Skeletal muscle satellite cell (primary cell): ENCODE measurements at regions not wholly inside any gene's neighbourhood (a gene's known extent, or its start where the extent isn't known, plus 50 kb on each side); places are given as distances from the start of the nearest gene placed in this dataset. TPM values are rescaled to one million over a fixed set of nuclear protein-coding genes. Genes with fewer than 3 reads are reported as not detected.
"Not testable (repeated sequence)": the region's sequence is repeated elsewhere in the genome, so short reads cannot be mapped to it uniquely, and the experiment has no call there.

Experiments used
- H3K27me3 ChIP-seq: 2 replicates; pipeline ENCODE4 v1.7.0; 2013; ENCODE audit warnings: low read length; ENCODE audit not compliant: control insufficient read depth, insufficient read depth
- H3K36me3 ChIP-seq: 2 replicates; pipeline ENCODE4 v1.7.0; 2013; ENCODE audit warnings: mild to moderate bottlenecking, control low read depth, low read length; ENCODE audit not compliant: insufficient read depth
- H3K4me1 ChIP-seq: 2 replicates; pipeline ENCODE4 v1.7.0; 2013; ENCODE audit warnings: low read length; ENCODE audit not compliant: control insufficient read depth, insufficient read depth
- H3K4me2 ChIP-seq: 2 replicates; pipeline ENCODE4 v1.7.0; 2013; ENCODE audit warnings: mild to moderate bottlenecking, low read length
- H3K4me3 ChIP-seq: 2 replicates; pipeline ENCODE4 v1.7.0; 2013; ENCODE audit warnings: low read length
- H3K9ac ChIP-seq: 2 replicates; pipeline ENCODE4 v1.7.0; 2013; ENCODE audit warnings: mild to moderate bottlenecking, low read depth, low read length, moderate library complexity
- H3K9me3 ChIP-seq: replicated peaks from 2 replicates; pipeline ENCODE4 v1.7.0; 2013; ENCODE audit warnings: mild to moderate bottlenecking, control low read depth, low read length
- small RNA-seq: library from RNA; depleted of rRNA; stranded (forward); fragments of <200 nt; gene quantifications from one replicate; pipeline ENCODE3, GENCODE V24; 2012

DNA sequence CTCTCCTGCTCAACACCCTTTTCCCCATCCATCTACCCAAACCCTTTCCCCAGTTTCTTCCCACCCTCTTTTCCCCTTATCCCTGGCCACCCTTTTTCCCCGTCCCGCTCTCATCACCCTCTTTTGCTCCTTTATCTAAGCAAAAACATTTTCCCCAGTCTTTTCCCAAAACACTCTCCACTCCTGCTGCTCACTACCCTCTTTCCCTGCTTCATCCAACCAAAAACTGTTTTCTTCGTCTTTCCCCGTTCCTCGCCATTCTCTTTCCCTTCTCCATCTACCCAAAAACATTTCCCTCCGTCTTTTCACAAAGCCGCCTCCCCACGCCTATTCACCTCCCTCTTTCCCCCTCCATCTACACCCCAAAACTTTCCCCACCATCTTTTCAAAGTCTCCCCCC is 80.9 kb upstream of the KCNJ18 start:
- not testable (repeated sequence) for H3K4me2 ChIP-seq, H3K4me3 ChIP-seq, H3K36me3 ChIP-seq, H3K9me3 ChIP-seq, H3K9ac ChIP-seq, H3K27me3 ChIP-seq, H3K4me1 ChIP-seq

DNA sequence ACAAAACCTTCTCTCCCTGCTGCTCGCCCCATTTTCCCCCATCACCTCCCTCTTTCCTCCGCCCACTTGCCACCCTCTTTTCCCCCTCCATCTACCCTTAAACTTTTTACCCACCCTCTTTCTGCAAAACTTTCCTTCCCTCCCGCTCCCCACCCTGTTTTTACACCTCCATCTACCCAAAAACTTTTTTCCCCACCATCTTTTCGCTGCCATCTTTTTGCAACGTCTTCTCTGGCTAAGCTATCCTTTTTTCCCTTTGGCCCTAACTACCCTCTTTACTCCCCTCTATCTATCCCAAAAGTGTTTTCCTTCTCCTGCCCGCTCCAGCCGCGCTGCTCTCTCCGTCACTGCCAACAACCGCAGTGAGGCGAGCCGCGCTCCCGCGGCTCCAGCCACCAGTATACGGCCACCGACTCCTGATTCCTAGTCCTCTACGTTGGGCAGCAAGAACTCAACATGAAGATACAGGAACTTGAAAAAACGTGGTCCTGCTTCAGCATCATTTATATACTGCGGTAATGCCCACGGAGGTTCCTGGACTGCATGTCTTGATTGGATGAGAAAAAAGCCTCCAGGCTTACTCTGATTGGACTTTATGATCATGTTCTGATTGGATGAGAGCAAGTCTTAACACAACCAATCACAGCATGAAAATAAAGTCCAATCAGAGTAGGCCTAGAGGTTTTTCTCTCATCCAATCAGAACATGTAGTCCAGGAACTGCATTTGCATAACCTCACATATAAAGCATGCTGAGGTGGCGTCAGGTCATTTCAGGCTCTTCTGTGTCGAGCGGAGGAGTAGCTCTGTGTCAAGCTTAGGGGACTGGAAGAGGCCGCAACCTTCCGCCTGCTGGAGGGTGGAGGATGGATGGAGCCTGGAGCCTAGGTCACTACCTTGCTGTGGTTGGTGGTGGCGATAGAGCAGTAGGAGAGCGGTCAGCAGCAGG is 79.9 kb upstream of the KCNJ18 start:
- not testable (repeated sequence) for H3K4me2 ChIP-seq, H3K4me1 ChIP-seq, H3K4me3 ChIP-seq, H3K9ac ChIP-seq, H3K9me3 ChIP-seq, H3K36me3 ChIP-seq, H3K27me3 ChIP-seq

DNA sequence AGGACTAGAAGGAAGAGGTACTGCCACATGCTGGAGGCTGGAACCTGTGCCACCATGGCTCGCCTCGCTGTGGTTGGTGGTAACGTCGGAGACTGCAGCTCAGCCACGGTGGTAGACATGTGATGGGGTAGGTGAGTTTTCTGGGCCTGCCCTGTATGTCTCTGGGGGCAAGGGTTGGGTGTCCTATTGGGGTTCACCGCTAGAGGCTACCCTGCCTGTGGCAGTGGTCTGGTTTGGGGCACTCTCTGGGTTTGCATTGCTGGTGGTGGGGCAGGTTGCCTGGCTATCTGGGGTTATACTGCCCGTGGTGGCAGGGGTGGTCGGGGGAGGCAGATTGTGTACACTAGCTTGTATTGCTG is 79.3 kb upstream of the KCNJ18 start:
- H3K4me2 ChIP-seq = no peak overlapping the region
- no peaks in the 10 kb centered on the region for H3K36me3 ChIP-seq
- no peak overlapping the region for H3K4me3 ChIP-seq
- no peaks in the 10 kb centered on the region for H3K4me1 ChIP-seq
- no peaks in the 10 kb centered on the region for H3K27me3 ChIP-seq
- H3K9me3 ChIP-seq = no peaks in the 10 kb centered on the region
- no peak overlapping the region for H3K9ac ChIP-seq

DNA sequence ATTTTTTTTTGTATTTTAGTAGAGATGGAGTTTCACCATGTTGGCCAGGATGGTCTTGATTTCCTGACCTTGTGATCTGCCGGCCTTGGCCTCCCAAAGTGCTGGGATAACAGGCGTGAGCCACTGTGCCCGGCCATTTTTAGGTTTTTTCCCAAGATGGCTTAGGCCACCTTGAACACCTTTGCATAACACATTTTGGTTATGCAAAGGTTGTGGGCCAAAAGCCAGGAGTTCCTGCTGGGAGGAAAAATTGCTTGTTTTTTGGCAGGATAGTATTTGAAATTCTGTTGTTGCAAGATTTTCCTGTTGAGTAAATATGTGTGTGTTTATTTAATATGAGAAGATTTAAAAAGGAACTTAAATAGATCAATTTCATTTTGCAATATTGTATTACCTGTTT is 65.3 kb upstream of the KCNJ18 start:
- H3K27me3 ChIP-seq, H3K9me3 ChIP-seq, H3K4me2 ChIP-seq, H3K9ac ChIP-seq, H3K36me3 ChIP-seq, H3K4me3 ChIP-seq, H3K4me1 ChIP-seq: not testable (repeated sequence)

Small RNA genes lying in the stretch of these regions (small RNA-seq; reads per million reads assigned to genes)
- gene AC233702.6 (not detected), gene AC233702.8 (not detected)
